Keratinocyte (primary cell): ENCODE measurements at regions not wholly inside any gene's neighbourhood (a gene's known extent, or its start where the extent isn't known, plus 50 kb on each side); places are given as distances from the start of the nearest gene placed in this dataset.

Source experiments
- EZH2 ChIP-seq: IDR thresholded peaks from one replicate; pipeline ENCODE4 v1.6.1; 2012; ENCODE audit warnings: inconsistent platforms, mild to moderate bottlenecking, low read length, moderate library complexity
- TF ChIP-seq, protein P1 (sequence below), 3 experiments: IDR thresholded peaks in 1 of 3; conservative IDR thresholded peaks in 1 of 3; optimal IDR thresholded peaks in 1 of 3; 2 replicates in 2 of 3; 3 replicates in 1 of 3; pipeline versions ENCODE3 to v1.5.1; 2011; ENCODE audit warnings: low read length in 3 of 3, mild to moderate bottlenecking in 3 of 3, moderate library complexity in 2 of 3, control low read depth in 1 of 3, inconsistent platforms in 1 of 3; ENCODE audit not compliant: insufficient read depth in 2 of 3; ENCODE audit errors: extremely low read depth in 1 of 3

DNA sequence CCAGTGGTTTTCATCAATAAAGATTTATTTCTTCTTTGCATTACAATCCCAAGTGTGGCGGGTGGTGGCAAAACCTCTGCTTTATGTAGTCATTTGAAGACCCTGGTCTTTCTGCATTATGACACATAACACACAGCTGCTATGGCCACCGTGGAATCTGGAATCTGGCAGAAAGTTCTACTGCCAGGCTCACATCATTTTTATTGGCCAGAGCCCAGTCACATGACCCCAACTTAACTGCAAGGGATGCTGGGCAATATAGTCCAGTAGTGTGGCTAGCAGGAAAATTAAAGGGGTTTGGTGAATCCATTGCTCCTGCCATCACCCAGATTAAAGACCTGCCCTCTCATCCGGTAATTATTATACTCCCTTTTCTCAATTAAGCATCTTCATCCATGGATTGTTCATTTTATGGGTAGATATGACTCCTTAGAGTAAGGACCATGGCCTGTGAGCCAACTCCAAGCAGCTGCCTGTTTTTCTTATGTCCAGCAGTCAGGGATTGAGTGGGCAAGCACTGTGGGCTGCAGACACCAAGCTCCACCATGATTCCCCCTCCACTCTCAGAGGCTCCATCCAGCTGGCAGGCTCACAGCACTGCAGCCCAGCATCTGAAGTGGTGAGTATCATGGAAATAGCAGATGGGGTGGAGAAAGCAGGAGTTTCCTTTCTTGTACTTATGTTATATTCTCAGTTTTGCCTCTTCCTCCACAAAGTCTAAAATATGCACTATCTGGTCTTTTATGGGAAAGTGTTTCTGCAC lies 1030.7 kb downstream of the AACS start:
- TF ChIP-seq, protein P1, sequence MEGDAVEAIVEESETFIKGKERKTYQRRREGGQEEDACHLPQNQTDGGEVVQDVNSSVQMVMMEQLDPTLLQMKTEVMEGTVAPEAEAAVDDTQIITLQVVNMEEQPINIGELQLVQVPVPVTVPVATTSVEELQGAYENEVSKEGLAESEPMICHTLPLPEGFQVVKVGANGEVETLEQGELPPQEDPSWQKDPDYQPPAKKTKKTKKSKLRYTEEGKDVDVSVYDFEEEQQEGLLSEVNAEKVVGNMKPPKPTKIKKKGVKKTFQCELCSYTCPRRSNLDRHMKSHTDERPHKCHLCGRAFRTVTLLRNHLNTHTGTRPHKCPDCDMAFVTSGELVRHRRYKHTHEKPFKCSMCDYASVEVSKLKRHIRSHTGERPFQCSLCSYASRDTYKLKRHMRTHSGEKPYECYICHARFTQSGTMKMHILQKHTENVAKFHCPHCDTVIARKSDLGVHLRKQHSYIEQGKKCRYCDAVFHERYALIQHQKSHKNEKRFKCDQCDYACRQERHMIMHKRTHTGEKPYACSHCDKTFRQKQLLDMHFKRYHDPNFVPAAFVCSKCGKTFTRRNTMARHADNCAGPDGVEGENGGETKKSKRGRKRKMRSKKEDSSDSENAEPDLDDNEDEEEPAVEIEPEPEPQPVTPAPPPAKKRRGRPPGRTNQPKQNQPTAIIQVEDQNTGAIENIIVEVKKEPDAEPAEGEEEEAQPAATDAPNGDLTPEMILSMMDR (optimal IDR thresholded peaks at IDR 0.05 in 1 of 3, IDR thresholded peaks at IDR 0.05 in 1 of 3, conservative IDR thresholded peaks at IDR 0.05 in 1 of 3; ENCODE audit: extremely low read depth in 1 of 3, insufficient read depth in 2 of 3, low read length in 3 of 3), result no peak
- no peak for TF ChIP-seq EZH2
